CD4-positive, alpha-beta memory T cell (primary cell): ENCODE measurements at regions not wholly inside any gene's neighbourhood (a gene's known extent, or its start where the extent isn't known, plus 50 kb on each side); places are given as distances from the start of the nearest gene placed in this dataset.

Experiments used
- CTCF ChIA-PET: fragments of 350-600 bp; sonication (Branson Sonifier 250); formaldehyde crosslinking; loops from one replicate; lab custom pipeline; 2021; ENCODE audit warnings: inconsistent platforms; ENCODE audit not compliant: partially characterized antibody; lab: Charles Lee
- POLR2A ChIA-PET: fragments of 350-600 bp; sonication (Branson Sonifier 250); formaldehyde crosslinking; loops from one replicate; lab custom pipeline; 2021; ENCODE audit not compliant: partially characterized antibody; lab: Charles Lee
- DNase-seq, 5 donors: peaks; one replicate each; pipeline versions ENCODE4 v3.0.0 to v3.0.0-alpha.2; 2020 to 2022; ENCODE audit warnings: mixed read lengths in 1 of 5
- H3K27ac ChIP-seq: one replicate; pipeline ENCODE4 v1.7.0; 2013; ENCODE audit warnings: low read depth, low read length
- H3K27me3 ChIP-seq: 2 replicates; pipeline ENCODE4 v1.7.0; 2013; ENCODE audit warnings: mild to moderate bottlenecking, low read length, moderate library complexity; ENCODE audit not compliant: insufficient read depth
- H3K36me3 ChIP-seq: 2 replicates; pipeline ENCODE4 v1.7.0; 2013; ENCODE audit warnings: mild to moderate bottlenecking, low read length, moderate library complexity; ENCODE audit not compliant: insufficient read depth
- H3K4me1 ChIP-seq: 2 replicates; pipeline ENCODE4 v1.7.0; 2013; ENCODE audit warnings: mild to moderate bottlenecking, low read length, moderate library complexity; ENCODE audit not compliant: insufficient read depth
- H3K4me3 ChIP-seq, 2 donors: one replicate each; pipeline ENCODE4 v1.7.0; 2013; ENCODE audit warnings: low read length in 2 of 2, mild to moderate bottlenecking in 1 of 2
- H3K9me3 ChIP-seq, 2 donors: one replicate each; pipeline ENCODE4 v1.7.0; 2013; ENCODE audit warnings: low read length in 2 of 2, control low read depth in 1 of 2; ENCODE audit not compliant: control insufficient read depth in 1 of 2
- H3K27ac Mint-ChIP-seq, 7 donors: one replicate each; pipeline ENCODE4 v1.8.0; 2020 to 2021; ENCODE audit warnings: mixed read lengths in 7 of 7, mild to moderate bottlenecking in 6 of 7, inconsistent platforms in 3 of 7, moderate library complexity in 3 of 7
- H3K27me3 Mint-ChIP-seq, 2 donors: one replicate each; pipeline ENCODE4 v1.8.0; 2020 to 2021; ENCODE audit warnings: mixed read lengths in 2 of 2
- H3K36me3 Mint-ChIP-seq, 2 donors: one replicate each; pipeline ENCODE4 v1.8.0; 2020 to 2021; ENCODE audit warnings: mixed read lengths in 2 of 2, inconsistent platforms in 1 of 2, mild to moderate bottlenecking in 1 of 2
- H3K4me1 Mint-ChIP-seq, 4 donors: one replicate each; pipeline ENCODE4 v1.8.0; 2020 to 2021; ENCODE audit warnings: mixed read lengths in 4 of 4, mild to moderate bottlenecking in 1 of 4
- H3K4me3 Mint-ChIP-seq, 8 donors: one replicate each; pipeline ENCODE4 v1.8.0; 2020 to 2021; ENCODE audit warnings: mixed read lengths in 8 of 8, mild to moderate bottlenecking in 7 of 8, moderate library complexity in 6 of 8, inconsistent platforms in 3 of 8
- H3K9me3 Mint-ChIP-seq, 8 donors: one replicate each; pipeline ENCODE4 v1.8.0; 2020 to 2021; ENCODE audit warnings: mixed read lengths in 8 of 8, mild to moderate bottlenecking in 5 of 8, inconsistent platforms in 3 of 8, moderate library complexity in 1 of 8
- intact Hi-C: fragments of 100-400 bp; cut with micrococcal nuclease; formaldehyde crosslinking; loops from one replicate; pipeline ENCODE4 v1.15.1; 2023

DNA sequence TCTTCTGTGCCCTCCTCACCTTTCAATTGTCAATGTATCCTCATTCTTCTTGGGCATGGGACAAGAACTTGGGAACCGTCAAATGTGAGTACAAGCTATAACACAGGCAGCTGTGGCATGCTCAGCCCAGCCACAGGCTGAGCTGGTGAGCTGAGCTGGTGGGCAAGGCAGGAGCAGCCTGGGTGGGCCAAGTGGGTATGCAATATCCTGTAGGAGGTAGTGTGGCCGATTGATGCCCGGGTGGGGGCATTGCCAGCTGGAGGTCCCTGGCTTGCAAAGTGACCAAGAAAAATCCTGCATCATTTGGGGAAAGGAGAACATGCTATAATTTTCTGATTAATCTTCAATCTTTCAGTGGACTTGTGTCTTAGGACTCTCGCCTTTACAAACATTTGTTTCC lies 507.2 kb upstream of the SLC10A2 start:
- ChIA-PET POLR2A (no interaction called here), CTCF (no interaction called here)
- Mint-ChIP-seq H3K36me3 (no peaks in the 10 kb centered on the region), H3K9me3 (peaks cover 0 to 6% (median 0%) of the 10 kb centered on the region in 8 donors), H3K4me1 (no peaks in the 10 kb centered on the region), H3K27me3 (no peaks in the 10 kb centered on the region), H3K4me3 (no peak overlapping the region), H3K27ac (no peak overlapping the region)
- Histone ChIP-seq H3K27ac (no peak overlapping the region), H3K36me3 (no peaks in the 10 kb centered on the region), H3K9me3 (no peaks in the 10 kb centered on the region), H3K27me3 (no peaks in the 10 kb centered on the region), H3K4me3 (no peak overlapping the region), H3K4me1 (no peaks in the 10 kb centered on the region)
- DNase-seq: no peak
- intact Hi-C loops: no loop called here

DNA sequence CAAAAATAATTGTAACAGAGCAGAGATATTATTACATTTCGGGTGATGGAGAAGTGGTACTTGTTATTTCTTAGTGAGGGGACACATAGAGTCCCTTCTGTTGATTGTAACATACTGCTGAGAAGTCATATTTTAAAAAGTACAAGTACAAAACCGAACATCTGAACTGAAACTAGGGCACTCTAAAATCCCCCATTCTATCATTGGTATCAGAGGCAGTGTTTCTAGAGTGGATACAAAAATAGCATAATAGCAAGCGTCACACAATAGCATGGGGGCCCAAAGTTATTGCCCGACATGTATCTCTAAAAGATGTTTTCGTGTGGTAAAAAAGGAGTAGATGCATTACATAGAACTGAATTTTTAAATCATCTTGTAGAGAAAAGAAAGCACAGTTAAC lies 502.1 kb upstream of the SLC10A2 start:
- CTCF ChIA-PET: no interaction called here
- intact Hi-C loops: no loop called here
- H3K9me3 ChIP-seq: no peaks in the 10 kb centered on the region
- H3K4me3 Mint-ChIP-seq: no peak overlapping the region
- no peaks in the 10 kb centered on the region for H3K36me3 ChIP-seq
- H3K9me3 Mint-ChIP-seq: peaks cover 0 to 12% (median 2%) of the 10 kb centered on the region in 8 donors
- no peak overlapping the region for H3K4me3 ChIP-seq
- H3K36me3 Mint-ChIP-seq: no peaks in the 10 kb centered on the region
- H3K4me1 ChIP-seq: no peaks in the 10 kb centered on the region
- no peaks in the 10 kb centered on the region for H3K27me3 Mint-ChIP-seq
- POLR2A ChIA-PET: no interaction called here
- H3K27ac Mint-ChIP-seq: no peak overlapping the region
- no peak overlapping the region for H3K27ac ChIP-seq
- H3K4me1 Mint-ChIP-seq: no peaks in the 10 kb centered on the region
- no peak for DNase-seq
- no peaks in the 10 kb centered on the region for H3K27me3 ChIP-seq

DNA sequence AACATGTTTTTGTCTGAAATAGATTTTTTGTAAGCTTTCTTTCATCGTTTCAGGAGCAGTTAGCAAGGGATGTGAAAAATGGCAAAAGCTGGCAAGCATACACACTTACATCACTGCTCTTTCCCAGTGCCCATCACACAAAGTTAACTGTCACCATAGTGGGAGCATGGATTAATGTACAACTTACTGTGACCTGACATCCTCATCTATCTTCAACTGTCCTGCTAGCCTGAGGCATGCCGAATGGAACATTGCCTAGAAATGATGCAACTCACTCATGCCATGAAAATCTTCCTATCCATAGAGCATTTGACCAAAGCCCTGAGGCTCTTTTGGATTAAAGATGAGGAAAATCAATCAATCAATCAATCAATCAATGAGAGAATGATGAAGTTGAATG lies 491.7 kb upstream of the SLC10A2 start:
- Mint-ChIP-seq H3K36me3 (no peaks in the 10 kb centered on the region), H3K9me3 (peaks cover 0 to 10% (median 4%) of the 10 kb centered on the region in 8 donors), H3K4me1 (no peaks in the 10 kb centered on the region), H3K27me3 (no peaks in the 10 kb centered on the region), H3K4me3 (no peak overlapping the region), H3K27ac (no peak overlapping the region)
- no peaks in the 10 kb centered on the region for H3K36me3 ChIP-seq
- no peaks in the 10 kb centered on the region for H3K9me3 ChIP-seq
- H3K27ac ChIP-seq: no peak overlapping the region
- no peak for DNase-seq
- intact Hi-C loops: no loop called here
- no peaks in the 10 kb centered on the region for H3K27me3 ChIP-seq
- POLR2A ChIA-PET: no interaction called here
- CTCF ChIA-PET: no interaction called here
- no peak overlapping the region for H3K4me3 ChIP-seq
- H3K4me1 ChIP-seq: no peaks in the 10 kb centered on the region

DNA sequence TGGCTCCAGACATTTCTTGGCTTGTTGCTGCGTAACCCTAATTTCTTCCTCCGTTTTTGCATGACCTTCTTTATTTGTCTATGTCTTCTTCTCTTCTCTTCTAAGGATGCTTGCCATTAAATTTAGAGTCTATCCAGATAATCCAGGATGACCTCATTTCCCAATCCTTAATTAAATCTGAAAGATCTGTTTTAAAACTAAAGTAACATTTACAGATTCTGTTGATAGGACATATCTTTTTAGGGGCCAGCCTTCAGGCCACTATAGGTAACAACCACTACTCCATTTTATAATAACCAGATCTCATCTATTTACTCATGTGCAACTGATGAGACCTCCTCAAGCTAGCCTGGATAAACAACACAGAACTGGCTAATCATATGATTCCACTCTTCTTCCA lies 490.5 kb upstream of the SLC10A2 start:
- Histone ChIP-seq H3K27me3 (no peaks in the 10 kb centered on the region), H3K4me3 (no peak overlapping the region), H3K4me1 (no peaks in the 10 kb centered on the region), H3K27ac (no peak overlapping the region), H3K36me3 (no peaks in the 10 kb centered on the region), H3K9me3 (no peaks in the 10 kb centered on the region)
- no peaks in the 10 kb centered on the region for H3K36me3 Mint-ChIP-seq
- CTCF ChIA-PET: no interaction called here
- H3K4me1 Mint-ChIP-seq: no peaks in the 10 kb centered on the region
- H3K9me3 Mint-ChIP-seq: peaks cover 0 to 11% (median 5%) of the 10 kb centered on the region in 8 donors
- intact Hi-C loops: no loop called here
- POLR2A ChIA-PET: no interaction called here
- no peak overlapping the region for H3K27ac Mint-ChIP-seq
- DNase-seq: no peak
- no peaks in the 10 kb centered on the region for H3K27me3 Mint-ChIP-seq
- no peak overlapping the region for H3K4me3 Mint-ChIP-seq

DNA sequence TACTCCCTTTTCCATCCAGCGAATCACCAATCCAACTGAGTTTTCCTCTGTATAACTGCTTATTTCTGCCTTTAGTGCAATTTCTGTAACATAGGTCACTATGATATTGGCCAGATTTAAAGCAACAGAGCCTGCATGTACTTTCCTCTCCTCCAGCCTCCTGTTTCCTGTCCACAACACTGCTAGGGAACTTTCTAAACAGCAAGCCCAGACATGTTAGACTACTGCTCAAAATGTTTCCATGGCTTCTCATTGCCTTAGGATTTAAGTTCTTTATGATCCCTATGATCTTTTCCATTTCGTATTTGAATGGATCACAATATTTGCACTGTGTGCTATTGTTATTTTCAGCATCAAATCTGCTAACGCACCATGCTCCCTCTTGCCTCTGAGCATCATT lies 481.7 kb upstream of the SLC10A2 start:
- DNase-seq: no peak
- CTCF ChIA-PET: no interaction called here
- no peaks in the 10 kb centered on the region for H3K27me3 Mint-ChIP-seq
- no peaks in the 10 kb centered on the region for H3K27me3 ChIP-seq
- no peak overlapping the region for H3K27ac ChIP-seq
- no peaks in the 10 kb centered on the region for H3K36me3 Mint-ChIP-seq
- POLR2A ChIA-PET: no interaction called here
- H3K9me3 Mint-ChIP-seq: peaks cover 5 to 38% (median 20%) of the 10 kb centered on the region in 8 donors
- no peaks in the 10 kb centered on the region for H3K4me1 Mint-ChIP-seq
- intact Hi-C loops: no loop called here
- no peaks in the 10 kb centered on the region for H3K36me3 ChIP-seq
- H3K4me1 ChIP-seq: no peaks in the 10 kb centered on the region
- no peaks in the 10 kb centered on the region for H3K9me3 ChIP-seq
- no peak overlapping the region for H3K4me3 ChIP-seq
- H3K4me3 Mint-ChIP-seq: no peak overlapping the region
- H3K27ac Mint-ChIP-seq: no peak overlapping the region

DNA sequence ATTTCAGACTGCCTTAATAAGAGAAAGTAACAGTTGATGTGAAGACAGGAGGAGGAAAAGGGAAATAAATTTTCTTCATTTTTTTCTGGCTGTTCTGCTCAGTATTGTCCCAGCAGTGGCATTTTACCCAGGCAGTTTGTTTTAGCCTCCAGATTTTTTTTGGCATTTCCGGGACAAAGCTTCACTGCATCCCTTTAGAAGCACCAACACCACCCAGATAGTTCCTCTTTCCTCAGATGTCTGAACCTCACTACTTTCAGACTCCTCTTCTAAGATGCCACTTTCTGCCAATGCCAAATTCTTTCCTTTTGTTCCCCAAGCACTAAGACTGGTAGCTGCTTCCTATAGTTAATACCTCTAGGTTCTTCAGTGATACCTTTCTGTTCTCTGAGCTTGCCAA lies 480.1 kb upstream of the SLC10A2 start:
- peaks cover 5 to 43% (median 24%) of the 10 kb centered on the region in 8 donors for H3K9me3 Mint-ChIP-seq
- no peaks in the 10 kb centered on the region for H3K36me3 Mint-ChIP-seq

DNA sequence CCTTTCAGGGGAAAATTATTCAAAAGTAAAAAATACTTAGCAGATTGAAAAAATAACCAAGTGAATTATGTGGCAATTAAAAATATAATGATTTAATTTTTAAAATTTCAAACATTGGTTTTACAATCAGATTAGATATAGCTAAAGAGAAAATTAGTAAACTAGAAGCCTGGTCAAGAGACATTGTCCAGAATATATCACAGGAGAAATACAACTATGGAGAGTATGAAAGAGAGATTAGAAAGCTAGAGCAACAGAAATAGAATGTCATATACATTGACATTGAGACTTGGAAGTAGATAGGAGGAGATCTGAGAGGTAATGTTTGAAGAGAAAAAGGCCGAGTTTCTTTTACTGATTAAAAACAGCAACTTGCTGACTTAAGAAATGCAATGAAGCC lies 476.4 kb upstream of the SLC10A2 start:
- H3K36me3 ChIP-seq: no peaks in the 10 kb centered on the region
- Mint-ChIP-seq H3K4me1 (no peaks in the 10 kb centered on the region), H3K36me3 (no peaks in the 10 kb centered on the region), H3K4me3 (no peak overlapping the region), H3K27me3 (no peaks in the 10 kb centered on the region), H3K9me3 (peaks cover 2 to 38% (median 21%) of the 10 kb centered on the region in 8 donors), H3K27ac (no peak overlapping the region)
- ChIA-PET POLR2A (no interaction called here), CTCF (no interaction called here)
- H3K27ac ChIP-seq: no peak overlapping the region
- no peaks in the 10 kb centered on the region for H3K27me3 ChIP-seq
- intact Hi-C loops: no loop called here
- no peaks in the 10 kb centered on the region for H3K4me1 ChIP-seq
- DNase-seq: no peak
- no peaks in the 10 kb centered on the region for H3K9me3 ChIP-seq
- no peak overlapping the region for H3K4me3 ChIP-seq

More for the DNA sequence above, 480.1 kb upstream of the SLC10A2 start:
- Histone ChIP-seq H3K4me3 (no peak overlapping the region), H3K36me3 (no peaks in the 10 kb centered on the region), H3K9me3 (no peaks in the 10 kb centered on the region), H3K4me1 (no peaks in the 10 kb centered on the region), H3K27ac (no peak overlapping the region), H3K27me3 (no peaks in the 10 kb centered on the region)
- intact Hi-C loops: no loop called here
- Mint-ChIP-seq H3K27me3 (no peaks in the 10 kb centered on the region), H3K4me3 (no peak overlapping the region), H3K27ac (no peak overlapping the region), H3K4me1 (no peaks in the 10 kb centered on the region)
- ChIA-PET CTCF (no interaction called here), POLR2A (no interaction called here)
- no peak for DNase-seq

DNA sequence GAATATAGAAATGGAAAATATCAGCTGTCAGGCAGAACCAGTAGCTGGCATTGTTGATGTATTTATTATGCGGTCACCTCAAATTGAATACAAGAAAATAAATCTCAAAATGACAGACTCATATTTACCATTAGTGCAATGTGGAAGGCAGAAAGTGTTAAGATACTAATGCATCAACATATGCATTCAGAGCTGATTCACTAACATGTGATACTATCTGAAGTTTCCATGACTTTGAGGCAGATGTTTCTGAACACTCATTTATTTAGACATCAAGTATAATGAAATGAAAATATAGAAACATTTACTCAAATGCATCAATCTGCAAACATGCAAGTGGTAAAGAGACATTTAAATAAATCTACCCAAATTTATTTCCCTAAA lies 474.2 kb upstream of the SLC10A2 start:
- H3K4me1 ChIP-seq: no peaks in the 10 kb centered on the region
- CTCF ChIA-PET: no interaction called here

More for the DNA sequence above, 474.2 kb upstream of the SLC10A2 start:
- no peaks in the 10 kb centered on the region for H3K36me3 Mint-ChIP-seq
- no peaks in the 10 kb centered on the region for H3K27me3 Mint-ChIP-seq
- H3K36me3 ChIP-seq: no peaks in the 10 kb centered on the region
- no peaks in the 10 kb centered on the region for H3K9me3 ChIP-seq
- H3K4me1 Mint-ChIP-seq: no peaks in the 10 kb centered on the region
- intact Hi-C loops: no loop called here
- no peak for DNase-seq
- POLR2A ChIA-PET: no interaction called here
- no peak overlapping the region for H3K27ac ChIP-seq
- no peak overlapping the region for H3K4me3 ChIP-seq
- H3K9me3 Mint-ChIP-seq: peaks cover 0 to 27% (median 19%) of the 10 kb centered on the region in 8 donors
- no peak overlapping the region for H3K4me3 Mint-ChIP-seq
- H3K27me3 ChIP-seq: no peaks in the 10 kb centered on the region
- no peak overlapping the region for H3K27ac Mint-ChIP-seq
